ENCODE measurements at regions not wholly inside any gene's neighbourhood (a gene's known extent, or its start where the extent isn't known, plus 50 kb on each side); places are given as distances from the start of the nearest gene placed in this dataset.

DNA sequence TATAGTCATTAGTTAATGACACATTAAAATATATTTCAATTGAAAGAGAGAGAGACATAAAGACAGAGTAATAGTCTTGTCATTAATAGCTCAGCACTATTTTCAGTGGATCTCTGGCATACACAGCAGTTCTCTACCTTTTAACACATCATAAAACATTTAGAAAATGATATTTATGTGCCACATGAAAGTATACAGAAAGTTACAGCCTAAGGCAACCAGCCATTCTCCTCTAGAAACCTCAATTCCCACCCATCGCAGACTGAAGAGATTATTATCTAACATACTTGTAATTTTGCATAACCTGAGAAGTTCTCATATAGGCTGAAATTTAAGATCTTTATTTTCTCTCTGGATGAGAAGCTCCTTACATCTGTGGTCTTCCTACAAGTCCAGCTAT, 58.7 kb upstream of the FAM83B start:
- TF ChIP-seq, protein P1, sequence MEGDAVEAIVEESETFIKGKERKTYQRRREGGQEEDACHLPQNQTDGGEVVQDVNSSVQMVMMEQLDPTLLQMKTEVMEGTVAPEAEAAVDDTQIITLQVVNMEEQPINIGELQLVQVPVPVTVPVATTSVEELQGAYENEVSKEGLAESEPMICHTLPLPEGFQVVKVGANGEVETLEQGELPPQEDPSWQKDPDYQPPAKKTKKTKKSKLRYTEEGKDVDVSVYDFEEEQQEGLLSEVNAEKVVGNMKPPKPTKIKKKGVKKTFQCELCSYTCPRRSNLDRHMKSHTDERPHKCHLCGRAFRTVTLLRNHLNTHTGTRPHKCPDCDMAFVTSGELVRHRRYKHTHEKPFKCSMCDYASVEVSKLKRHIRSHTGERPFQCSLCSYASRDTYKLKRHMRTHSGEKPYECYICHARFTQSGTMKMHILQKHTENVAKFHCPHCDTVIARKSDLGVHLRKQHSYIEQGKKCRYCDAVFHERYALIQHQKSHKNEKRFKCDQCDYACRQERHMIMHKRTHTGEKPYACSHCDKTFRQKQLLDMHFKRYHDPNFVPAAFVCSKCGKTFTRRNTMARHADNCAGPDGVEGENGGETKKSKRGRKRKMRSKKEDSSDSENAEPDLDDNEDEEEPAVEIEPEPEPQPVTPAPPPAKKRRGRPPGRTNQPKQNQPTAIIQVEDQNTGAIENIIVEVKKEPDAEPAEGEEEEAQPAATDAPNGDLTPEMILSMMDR (IDR thresholded peaks at IDR 0.05; ENCODE audit: borderline replicate concordance, extremely low read depth, low read length, poor library complexity, severe bottlenecking) = no peak
- TF ChIP-seq EZH2 (IDR thresholded peaks at IDR 0.05; ENCODE audit: borderline replicate concordance, low read depth, low read length, severe bottlenecking) = no peak
